Loucy (cell line): ENCODE measurements at regions not wholly inside any gene's neighbourhood (a gene's known extent, or its start where the extent isn't known, plus 50 kb on each side); places are given as distances from the start of the nearest gene placed in this dataset.

ENCODE experiments used
- H2AFZ ChIP-seq: fragments of 200-600 bp; sonication (generic); 2 replicates; pipeline ENCODE4 v1.6.0; 2016; ENCODE audit warnings: antibody characterized with exemption, mild to moderate bottlenecking, low read length, moderate library complexity
- H3F3A ChIP-seq: fragments of 200-600 bp; 2 replicates; pipeline ENCODE4 v1.6.0; 2016; ENCODE audit warnings: antibody characterized with exemption, low read depth, mild to moderate bottlenecking
- H3K27me3 ChIP-seq: fragments of 200-600 bp; sonication (generic); 2 replicates; pipeline ENCODE4 v1.6.1; 2014; ENCODE audit warnings: low read length, mild to moderate bottlenecking; ENCODE audit not compliant: insufficient read depth, poor library complexity, severe bottlenecking
- H3K36me3 ChIP-seq: fragments of 200-600 bp; sonication (generic); 2 replicates; pipeline ENCODE4 v1.6.1; 2016; ENCODE audit warnings: low read length; ENCODE audit not compliant: insufficient read depth
- H3K4me1 ChIP-seq: fragments of 200-600 bp; sonication (generic); 2 replicates; pipeline ENCODE4 v1.5.1; 2014; ENCODE audit warnings: low read length, mild to moderate bottlenecking; ENCODE audit not compliant: insufficient read depth, poor library complexity, severe bottlenecking
- H3K4me2 ChIP-seq: fragments of 200-600 bp; sonication (generic); 2 replicates; pipeline ENCODE4 v1.6.0; 2014; ENCODE audit warnings: antibody characterized with exemption, low read length, low read depth, mild to moderate bottlenecking; ENCODE audit not compliant: poor library complexity, severe bottlenecking
- H3K4me3 ChIP-seq: fragments of 200-600 bp; sonication (generic); 2 replicates; pipeline ENCODE4 v1.5.1; 2014; ENCODE audit warnings: low read length, mild to moderate bottlenecking, mixed read lengths; ENCODE audit not compliant: poor library complexity, severe bottlenecking
- H3K79me2 ChIP-seq: fragments of 200-600 bp; sonication (generic); 2 replicates; pipeline ENCODE4 v1.6.1; 2014; ENCODE audit warnings: low read length; ENCODE audit not compliant: insufficient read depth
- H3K9ac ChIP-seq: fragments of 200-600 bp; sonication (generic); 2 replicates; pipeline ENCODE4 v1.6.0; 2014; ENCODE audit warnings: mild to moderate bottlenecking, low read depth, low read length, moderate library complexity; ENCODE audit not compliant: poor library complexity, severe bottlenecking
- H3K9me2 ChIP-seq: fragments of 200-600 bp; sonication (generic); replicated peaks from 2 replicates; pipeline ENCODE4 v1.6.1; 2016; ENCODE audit warnings: low read depth, low read length, mixed read lengths
- H3K9me3 ChIP-seq: fragments of 200-600 bp; sonication (generic); 2 replicates; pipeline ENCODE4 v1.6.1; 2014; ENCODE audit warnings: mild to moderate bottlenecking, antibody characterized with exemption, low read length, low read depth; ENCODE audit not compliant: insufficient read depth
- H4K20me1 ChIP-seq: fragments of 200-600 bp; sonication (generic); 2 replicates; pipeline ENCODE4 v1.6.0; 2014; ENCODE audit warnings: antibody characterized with exemption, low read length, mild to moderate bottlenecking; ENCODE audit not compliant: insufficient read depth, poor library complexity, severe bottlenecking
- CTCF ChIP-seq: fragments of 200-600 bp; sonication (generic); conservative IDR thresholded peaks from 2 replicates; pipeline ENCODE4 v1.5.1; 2014; ENCODE audit warnings: mild to moderate bottlenecking, antibody characterized with exemption, low read length
- EZH2phosphoT487 ChIP-seq: fragments of 200-600 bp; IDR thresholded peaks from 2 replicates; pipeline ENCODE4 v1.6.1; 2018; ENCODE audit warnings: antibody characterized with exemption, mild to moderate bottlenecking, moderate library complexity, borderline replicate concordance

- Histone ChIP-seq H3K27me3 (no peaks in the 10 kb centered on the region), H3K9ac (no peak overlapping the region), H3K9me2 (no peaks in the 10 kb centered on the region), H2AFZ (no peak overlapping the region), H3K4me3 (no peak overlapping the region), H3K36me3 (no peaks in the 10 kb centered on the region), H4K20me1 (no peaks in the 10 kb centered on the region), H3K9me3 (no peaks in the 10 kb centered on the region), H3F3A (no peaks in the 10 kb centered on the region), H3K4me1 (no peaks in the 10 kb centered on the region), H3K79me2 (no peaks in the 10 kb centered on the region), H3K4me2 (no peak overlapping the region)
- TF ChIP-seq EZH2phosphoT487 (no peak), CTCF (peak; percentile 29)
Measured at GRCh38 chr15:89421219-89421618, 75.2 kb downstream of the RHCG start.

GRCh38 chr15:89419370-89419984 is 76.9 kb downstream of the RHCG start:
- no peak overlapping the region for H3K4me2 ChIP-seq
- no peaks in the 10 kb centered on the region for H4K20me1 ChIP-seq
- TF ChIP-seq EZH2phosphoT487 (no peak), CTCF (no peak)
- H2AFZ ChIP-seq, result no peak overlapping the region
- H3K4me3 ChIP-seq, result no peak overlapping the region
- H3K36me3 ChIP-seq, result no peaks in the 10 kb centered on the region
- H3F3A ChIP-seq, result no peaks in the 10 kb centered on the region
- H3K9me2 ChIP-seq, result no peaks in the 10 kb centered on the region
- no peaks in the 10 kb centered on the region for H3K27me3 ChIP-seq
- no peak overlapping the region for H3K9ac ChIP-seq
- H3K4me1 ChIP-seq, result no peaks in the 10 kb centered on the region
- H3K9me3 ChIP-seq, result no peaks in the 10 kb centered on the region
- H3K79me2 ChIP-seq, result no peaks in the 10 kb centered on the region

DNA sequence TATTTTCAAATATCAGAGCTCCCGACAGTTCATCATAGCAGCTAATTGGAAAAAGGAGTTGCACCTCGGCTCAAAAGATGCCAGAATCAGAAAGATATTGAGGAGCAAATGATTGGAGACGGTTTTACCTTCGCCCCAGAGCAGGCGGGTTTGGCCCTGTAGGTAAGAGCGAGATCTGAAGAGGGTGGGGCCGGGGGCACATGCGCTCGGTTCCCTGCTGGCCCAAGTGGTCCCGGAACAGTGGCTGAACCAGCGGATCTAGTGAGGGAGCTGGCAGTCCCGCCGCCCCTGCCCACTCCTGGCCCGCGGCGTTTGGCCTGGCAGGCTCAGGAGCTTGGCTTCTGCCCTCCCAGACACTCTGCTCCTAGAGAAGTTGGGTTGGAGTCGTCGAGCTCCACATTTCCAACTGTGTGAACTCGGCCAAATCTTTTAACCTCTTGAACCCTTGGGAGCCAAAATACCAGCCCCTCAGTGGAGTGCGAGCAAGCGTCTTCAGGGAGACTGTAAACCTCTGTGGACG is 79.1 kb downstream of the RHCG start:
- no peak overlapping the region for H3K9ac ChIP-seq
- H3K36me3 ChIP-seq, result no peaks in the 10 kb centered on the region
- H3K4me3 ChIP-seq, result no peak overlapping the region
- no peaks in the 10 kb centered on the region for H4K20me1 ChIP-seq
- no peak overlapping the region for H3K4me2 ChIP-seq
- no peak overlapping the region for H2AFZ ChIP-seq
- H3K4me1 ChIP-seq, result no peaks in the 10 kb centered on the region
- no peaks in the 10 kb centered on the region for H3K9me2 ChIP-seq
- no peaks in the 10 kb centered on the region for H3K27me3 ChIP-seq
- no peaks in the 10 kb centered on the region for H3K9me3 ChIP-seq
- TF ChIP-seq EZH2phosphoT487 (no peak), CTCF (no peak)
- H3K79me2 ChIP-seq, result no peaks in the 10 kb centered on the region
- no peaks in the 10 kb centered on the region for H3F3A ChIP-seq
